ENCODE measurements at regions not wholly inside any gene's neighbourhood (a gene's known extent, or its start where the extent isn't known, plus 50 kb on each side); places are given as distances from the start of the nearest gene placed in this dataset.

- Histone ChIP-seq H3K9me3 (ENCODE audit: low read length) (no peaks in the 10 kb centered on the region), H3K27ac (ENCODE audit: low read depth, low read length, poor library complexity, severe bottlenecking) (no peak overlapping the region), H2AFZ (ENCODE audit: low read length) (no peak overlapping the region), H3K4me3 (ENCODE audit: low read depth, low read length, poor library complexity, severe bottlenecking) (no peak overlapping the region), H3K4me1 (ENCODE audit: insufficient read depth, low read length, poor library complexity, severe bottlenecking) (peaks cover 17% of the 10 kb centered on the region), H3K36me3 (ENCODE audit: insufficient read depth, low read length) (peaks cover 2% of the 10 kb centered on the region; the same call in 1 of the 2 replicates), H3K79me2 (ENCODE audit: insufficient read depth, low read depth, low read length) (no peaks in the 10 kb centered on the region), H3K9me2 (ENCODE audit: insufficient read depth, low read length) (no peaks in the 10 kb centered on the region), H4K20me1 (ENCODE audit: insufficient read depth, low read length) (no peaks in the 10 kb centered on the region), H3K4me2 (ENCODE audit: low read length) (no peak overlapping the region)
- intact Hi-C loops (cut with micrococcal nuclease; ENCODE audit: unreplicated experiment): no loop called here
- DNase-seq (ENCODE audit: low spot score): no peak
- CTCF ChIA-PET (ENCODE audit: unreplicated experiment): no interaction called here
- TF ChIP-seq EZH2phosphoT487 (IDR thresholded peaks at IDR 0.05; ENCODE audit: borderline replicate concordance, low read depth, low read length): no peak
- TF ChIP-seq CTCF (conservative IDR thresholded peaks at IDR 0.05; ENCODE audit: low read length): no peak
- no TSS peak for BruUV-seq (replicated peaks)
- POLR2A ChIA-PET: no interaction called here
These were observed 95.0 kb upstream of the CD99 start for GRCh38 chrX:2596045-2596444.

- no peak overlapping the region for H2AFZ ChIP-seq (ENCODE audit: low read length)
- no peak overlapping the region for H3K4me3 ChIP-seq (ENCODE audit: low read depth, low read length, poor library complexity, severe bottlenecking)
- no peaks in the 10 kb centered on the region for H3K79me2 ChIP-seq (ENCODE audit: insufficient read depth, low read depth, low read length)
- no peaks in the 10 kb centered on the region; the same call in 1 of the 2 replicates for H3K36me3 ChIP-seq (ENCODE audit: insufficient read depth, low read length)
- no TSS peak for BruUV-seq (replicated peaks)
- intact Hi-C loops (cut with micrococcal nuclease; ENCODE audit: unreplicated experiment): no loop called here
- peaks cover 17% of the 10 kb centered on the region for H3K4me1 ChIP-seq (ENCODE audit: insufficient read depth, low read length, poor library complexity, severe bottlenecking)
- H3K27ac ChIP-seq (ENCODE audit: low read depth, low read length, poor library complexity, severe bottlenecking): no peak overlapping the region
- CTCF ChIA-PET (ENCODE audit: unreplicated experiment): no interaction called here
- POLR2A ChIA-PET: no interaction called here
- no peaks in the 10 kb centered on the region for H4K20me1 ChIP-seq (ENCODE audit: insufficient read depth, low read length)
- DNase-seq (ENCODE audit: low spot score): no peak
- no peaks in the 10 kb centered on the region for H3K9me3 ChIP-seq (ENCODE audit: low read length)
- no peak for TF ChIP-seq EZH2phosphoT487 (IDR thresholded peaks at IDR 0.05; ENCODE audit: borderline replicate concordance, low read depth, low read length)
- no peak for TF ChIP-seq CTCF (conservative IDR thresholded peaks at IDR 0.05; ENCODE audit: low read length)
- no peaks in the 10 kb centered on the region for H3K9me2 ChIP-seq (ENCODE audit: insufficient read depth, low read length)
- no peak overlapping the region for H3K4me2 ChIP-seq (ENCODE audit: low read length)
These were observed 94.5 kb upstream of the DHRSX start for GRCh38 chrX:2595258-2595657.

GRCh38 chrX:2594491-2594890 lies 93.7 kb upstream of the DHRSX start:
- Histone ChIP-seq H3K36me3 (ENCODE audit: insufficient read depth, low read length) (no peaks in the 10 kb centered on the region; the same call in 1 of the 2 replicates), H3K4me2 (ENCODE audit: low read length) (no peak overlapping the region), H3K9me2 (ENCODE audit: insufficient read depth, low read length) (no peaks in the 10 kb centered on the region), H3K4me3 (ENCODE audit: low read depth, low read length, poor library complexity, severe bottlenecking) (no peak overlapping the region), H2AFZ (ENCODE audit: low read length) (no peak overlapping the region), H3K79me2 (ENCODE audit: insufficient read depth, low read depth, low read length) (no peaks in the 10 kb centered on the region), H3K27ac (ENCODE audit: low read depth, low read length, poor library complexity, severe bottlenecking) (no peak overlapping the region), H4K20me1 (ENCODE audit: insufficient read depth, low read length) (no peaks in the 10 kb centered on the region), H3K9me3 (ENCODE audit: low read length) (no peaks in the 10 kb centered on the region), H3K4me1 (ENCODE audit: insufficient read depth, low read length, poor library complexity, severe bottlenecking) (peaks cover 17% of the 10 kb centered on the region)
- intact Hi-C loops (cut with micrococcal nuclease; ENCODE audit: unreplicated experiment): loop anchor here (5.0 kb wide), 2 partner anchors 417 to 947 kb away; no protein-coding TSS in a partner anchor
- DNase-seq (ENCODE audit: low spot score): no peak
- POLR2A ChIA-PET: no interaction called here
- CTCF ChIA-PET (ENCODE audit: unreplicated experiment): no interaction called here
- TF ChIP-seq CTCF (conservative IDR thresholded peaks at IDR 0.05; ENCODE audit: low read length) (no peak), EZH2phosphoT487 (IDR thresholded peaks at IDR 0.05; ENCODE audit: borderline replicate concordance, low read depth, low read length) (no peak)
- no TSS peak for BruUV-seq (replicated peaks)
